Gastroesophageal sphincter (tissue), 4 donors: ENCODE measurements at regions not wholly inside any gene's neighbourhood (a gene's known extent, or its start where the extent isn't known, plus 50 kb on each side); places are given as distances from the start of the nearest gene placed in this dataset.
"Not testable (repeated sequence)": the region's sequence is repeated elsewhere in the genome, so short reads cannot be mapped to it uniquely, and the experiment has no call there.

Source experiments
- ATAC-seq: fragments of 150-250 bp; one replicate; pipeline ENCODE4 v1.9.1; 2016; ENCODE audit warnings: mild to moderate bottlenecking, moderate library complexity
- H3K27ac ChIP-seq, 4 donors: fragments of 200-600 bp; sonication (generic) in 3 of 4; 1 replicate in 3 of 4; 2 replicates in 1 of 4; pipeline ENCODE4 v1.5.1; 2016 to 2019
- H3K27me3 ChIP-seq: fragments of 200-600 bp; sonication (generic); one replicate; pipeline ENCODE4 v1.5.1; 2019
- H3K36me3 ChIP-seq, 2 donors: fragments of 200-600 bp; sonication (generic); one replicate each; pipeline ENCODE4 v1.5.1; 2019; ENCODE audit warnings: control low read depth in 1 of 2
- H3K4me1 ChIP-seq, 3 donors: fragments of 200-600 bp; sonication (generic); 1 replicate in 2 of 3; 2 replicates in 1 of 3; pipeline ENCODE4 v1.5.1; 2016 to 2019; ENCODE audit warnings: control low read depth in 2 of 3
- H3K4me3 ChIP-seq, 2 donors: fragments of 200-600 bp; sonication (generic); one replicate each; pipeline ENCODE4 v1.5.1; 2019; ENCODE audit warnings: mild to moderate bottlenecking in 1 of 2, moderate library complexity in 1 of 2
- H3K9me3 ChIP-seq, 3 donors: fragments of 200-600 bp; sonication (generic); one replicate each; pipeline ENCODE4 v1.5.1; 2017 to 2019; ENCODE audit warnings: control low read depth in 2 of 3
- CTCF ChIP-seq, 4 experiments: fragments of 200-600 bp in 2 of 4; fragments of 450-650 bp in 2 of 4; sonication (generic) in 1 of 4; IDR thresholded peaks; one replicate each; pipeline ENCODE4 v1.5.1; 2017 to 2019; ENCODE audit warnings: antibody characterized with exemption in 4 of 4, mild to moderate bottlenecking in 2 of 4, moderate library complexity in 2 of 4
- EP300 ChIP-seq: sonication (generic); formaldehyde crosslinking; IDR thresholded peaks from one replicate; pipeline ENCODE4 v1.6.1; 2017; ENCODE audit warnings: antibody characterized with exemption, mild to moderate bottlenecking
- POLR2A ChIP-seq, 2 donors: fragments of 450-650 bp; IDR thresholded peaks; one replicate each; pipeline ENCODE4 v1.6.1; 2017; ENCODE audit warnings: antibody characterized with exemption in 2 of 2, mild to moderate bottlenecking in 2 of 2, moderate library complexity in 1 of 2
- POLR2AphosphoS5 ChIP-seq: sonication (generic); formaldehyde crosslinking; IDR thresholded peaks from one replicate; pipeline ENCODE4 v1.6.1; 2017; ENCODE audit warnings: antibody characterized with exemption
- WGBS, 2 donors: methylation state at CpG; one replicate each; pipeline ENCODE4 v1.1.5; 2018; ENCODE audit warnings: low coverage in 1 of 2; 5-methylcytosine and 5-hydroxymethylcytosine counted together

GRCh38 chr3:40930756-40931155, 268.5 kb upstream of the CTNNB1 start:
- ATAC-seq = no peak
- Histone ChIP-seq H3K9me3 (peaks cover 0 to 20% (median 0%) of the 10 kb centered on the region in 3 donors), H3K27ac (no peak overlapping the region), H3K4me1 (no peaks in the 10 kb centered on the region), H3K36me3 (no peaks in the 10 kb centered on the region), H3K4me3 (no peak overlapping the region), H3K27me3 (no peaks in the 10 kb centered on the region)
- TF ChIP-seq CTCF (IDR thresholded peaks at IDR 0.05) = no peak
- no peak for TF ChIP-seq POLR2A (IDR thresholded peaks at IDR 0.05)
- no peak for TF ChIP-seq EP300
- no peak for TF ChIP-seq POLR2AphosphoS5

DNA sequence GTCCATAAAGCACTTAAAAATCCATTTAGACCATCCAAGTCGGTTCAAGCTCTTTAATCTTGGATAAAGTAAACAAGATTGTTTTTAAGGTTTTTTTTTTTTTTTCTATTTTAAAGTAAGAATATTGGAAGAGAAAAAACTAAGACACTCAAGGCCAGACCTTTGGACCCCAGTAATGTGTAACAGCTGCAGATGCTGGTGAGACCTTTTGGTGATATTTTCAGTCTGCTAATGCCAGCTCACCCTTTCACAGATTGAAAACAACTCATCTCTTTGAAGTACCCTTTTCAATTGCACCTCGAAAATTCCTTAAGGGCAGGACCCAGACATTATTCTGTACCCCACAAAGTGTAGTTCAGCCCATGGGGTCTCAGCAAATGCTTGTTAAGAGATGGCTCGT, 260.7 kb upstream of the CTNNB1 start:
- TF ChIP-seq EP300 = no peak
- no peak for TF ChIP-seq POLR2A (IDR thresholded peaks at IDR 0.05)
- TF ChIP-seq CTCF (IDR thresholded peaks at IDR 0.05) = no peak
- no peak for TF ChIP-seq POLR2AphosphoS5
- Histone ChIP-seq H3K4me1 (peaks cover 0 to 18% (median 4%) of the 10 kb centered on the region in 3 donors), H3K27me3 (no peaks in the 10 kb centered on the region), H3K9me3 (no peaks in the 10 kb centered on the region), H3K27ac (peak overlapping the region in 3 of 4 donors; percentile 38 to 53 (median 47)), H3K36me3 (no peaks in the 10 kb centered on the region), H3K4me3 (no peak overlapping the region)
- no peak for ATAC-seq
- 52 to 54% methylated on average over 3 of the region's 3 CpGs for WGBS, 2 donors

- no peak overlapping the region for H3K4me3 ChIP-seq
- H3K9me3 ChIP-seq = no peaks in the 10 kb centered on the region
- no peaks in the 10 kb centered on the region for H3K27me3 ChIP-seq
- TF ChIP-seq POLR2A (IDR thresholded peaks at IDR 0.05) (no peak), EP300 (no peak), POLR2AphosphoS5 (peak; percentile 62), CTCF (IDR thresholded peaks at IDR 0.05) (no peak)
- peaks cover 0 to 18% (median 4%) of the 10 kb centered on the region in 3 donors for H3K4me1 ChIP-seq
- ATAC-seq = peak; percentile 84
- H3K27ac ChIP-seq = peak overlapping the region in 3 of 4 donors; percentile 38 to 53 (median 47)
- H3K36me3 ChIP-seq = no peaks in the 10 kb centered on the region
- WGBS, 2 donors = 0 to 57% methylated on average over 1 to 4 of the region's 4 CpGs
Measured at GRCh38 chr3:40939030-40939740, 260.1 kb upstream of the CTNNB1 start.

- Histone ChIP-seq H3K4me1 (peaks cover 0 to 18% (median 4%) of the 10 kb centered on the region in 3 donors), H3K4me3 (no peak overlapping the region), H3K9me3 (no peaks in the 10 kb centered on the region), H3K27ac (peak overlapping the region in 3 of 4 donors; percentile 38 to 53 (median 47)), H3K36me3 (no peaks in the 10 kb centered on the region), H3K27me3 (no peaks in the 10 kb centered on the region)
- WGBS, 2 donors = 24 to 46% methylated on average over 4 of the region's 4 CpGs
- peak; percentile 36 for ATAC-seq
- TF ChIP-seq EP300 (no peak), POLR2AphosphoS5 (no peak), CTCF (IDR thresholded peaks at IDR 0.05) (no peak), POLR2A (IDR thresholded peaks at IDR 0.05) (no peak)
Measured at GRCh38 chr3:40939741-40940130, 259.6 kb upstream of the CTNNB1 start.

- peaks cover 0 to 18% (median 4%) of the 10 kb centered on the region in 3 donors for H3K4me1 ChIP-seq
- ATAC-seq = no peak
- TF ChIP-seq POLR2A (IDR thresholded peaks at IDR 0.05) (no peak), POLR2AphosphoS5 (no peak), CTCF (IDR thresholded peaks at IDR 0.05) (no peak), EP300 (no peak)
- H3K9me3 ChIP-seq = peaks cover 0 to 2% (median 0%) of the 10 kb centered on the region in 3 donors
- H3K36me3 ChIP-seq = no peaks in the 10 kb centered on the region
- H3K27ac ChIP-seq = no peak overlapping the region
- 68 to 74% methylated on average over 2 of the region's 2 CpGs for WGBS, 2 donors
- no peaks in the 10 kb centered on the region for H3K27me3 ChIP-seq
- no peak overlapping the region for H3K4me3 ChIP-seq
Measured at GRCh38 chr3:40940651-40941050, 258.7 kb upstream of the CTNNB1 start.

DNA sequence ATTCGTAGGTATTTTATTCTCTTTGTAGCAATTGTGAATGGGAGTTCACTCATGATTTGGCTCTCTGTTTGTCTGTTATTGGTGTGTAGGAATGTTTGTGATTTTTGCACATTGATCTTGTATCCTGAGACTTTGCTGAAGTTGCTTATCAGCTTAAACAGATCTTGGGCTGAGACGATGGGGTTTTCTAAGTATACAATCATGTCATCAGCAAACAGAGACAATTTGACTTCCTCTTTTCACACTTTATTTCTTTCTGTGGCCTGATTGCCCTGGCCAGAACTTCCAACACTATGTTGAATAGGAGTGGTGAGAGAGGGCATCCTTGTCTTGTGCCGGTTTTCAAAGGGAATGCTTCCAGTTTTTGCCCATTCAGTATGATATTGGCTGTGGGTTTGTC, 252.3 kb upstream of the CTNNB1 start:
- not testable (repeated sequence) for H3K4me1 ChIP-seq, H3K36me3 ChIP-seq, H3K4me3 ChIP-seq, ATAC-seq, H3K27ac ChIP-seq, H3K27me3 ChIP-seq
- H3K9me3 ChIP-seq = peaks cover 0 to 12% (median 0%) of the 10 kb centered on the region in 3 donors
- 90 to 95% methylated on average over 2 to 3 of the region's 3 CpGs for WGBS, 2 donors

- WGBS, 2 donors = 81 to 100% methylated on average over 2 of the region's 3 CpGs
- peaks cover 0 to 21% (median 0%) of the 10 kb centered on the region in 3 donors for H3K9me3 ChIP-seq
- not testable (repeated sequence) for H3K36me3 ChIP-seq, ATAC-seq, H3K4me1 ChIP-seq, H3K27me3 ChIP-seq, H3K27ac ChIP-seq, H3K4me3 ChIP-seq
Measured at GRCh38 chr3:40949347-40949746, 250.0 kb upstream of the CTNNB1 start.
